ENCODE measurements at regions not wholly inside any gene's neighbourhood (a gene's known extent, or its start where the extent isn't known, plus 50 kb on each side); places are given as distances from the start of the nearest gene placed in this dataset.

DNA sequence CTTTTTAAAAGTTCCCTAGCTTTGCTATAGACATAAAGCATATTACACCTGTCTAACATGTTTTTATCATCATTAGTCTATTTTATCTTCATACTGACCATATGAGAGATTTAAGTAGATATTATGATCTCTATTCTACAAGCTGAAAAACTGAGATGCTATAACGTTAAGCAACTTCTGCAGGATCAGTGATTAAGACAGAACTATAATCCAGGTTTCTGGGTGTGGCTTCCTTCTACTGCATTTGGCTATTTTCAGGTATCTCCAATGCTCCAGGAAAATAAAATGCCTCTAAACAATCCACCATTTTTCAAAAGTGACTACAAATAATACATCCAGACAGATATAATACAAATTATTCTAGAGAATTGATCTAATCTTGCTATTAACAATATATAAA lies 53.4 kb downstream of the RGS2 start:
- TF ChIP-seq POLR2A (IDR thresholded peaks at IDR 0.05) (no peak), POLR2AphosphoS5 (IDR thresholded peaks at IDR 0.05) (no peak)
- Histone ChIP-seq H3K9me3 (no peaks in the 10 kb centered on the region), H3K27me3 (no peaks in the 10 kb centered on the region), H3K36me3 (no peaks in the 10 kb centered on the region), H3K27ac (no peak overlapping the region), H3K4me3 (no peak overlapping the region), H3K4me1 (no peaks in the 10 kb centered on the region)
- no peak for DNase-seq (ENCODE audit: low spot score in 2 of 2)
- intact Hi-C loops (cut with DNase I; ENCODE audit: low total_unique reads): no loop called here

DNA sequence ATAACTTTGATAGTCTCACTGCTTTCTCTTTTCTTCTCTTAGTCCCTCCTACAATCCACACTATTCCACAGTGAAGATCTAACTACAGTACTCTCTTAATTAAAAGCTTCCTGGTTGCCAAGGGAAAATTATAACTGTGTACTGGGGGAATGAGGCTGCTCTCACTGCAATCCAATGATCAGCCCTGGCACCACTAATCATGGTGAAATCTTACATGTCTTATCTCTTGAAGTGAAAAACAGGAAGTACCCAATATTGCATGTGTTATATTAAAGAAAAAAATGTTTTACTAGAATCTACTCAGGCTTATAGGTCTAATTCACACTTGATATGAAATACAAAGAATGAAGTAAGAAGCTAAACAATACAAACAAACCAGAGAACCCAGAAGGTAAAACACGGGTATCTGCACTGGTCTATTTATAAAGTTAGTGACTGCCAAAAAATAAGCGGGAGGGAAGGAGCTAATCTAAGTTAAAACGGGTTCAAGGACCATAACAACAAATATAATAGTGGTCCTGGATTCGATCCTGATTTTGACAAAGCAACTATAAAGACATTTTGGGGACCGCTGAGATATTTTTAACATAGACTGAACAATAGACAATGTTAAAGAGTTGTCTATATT lies 57.5 kb downstream of the RGS2 start:
- TF ChIP-seq, protein P1, sequence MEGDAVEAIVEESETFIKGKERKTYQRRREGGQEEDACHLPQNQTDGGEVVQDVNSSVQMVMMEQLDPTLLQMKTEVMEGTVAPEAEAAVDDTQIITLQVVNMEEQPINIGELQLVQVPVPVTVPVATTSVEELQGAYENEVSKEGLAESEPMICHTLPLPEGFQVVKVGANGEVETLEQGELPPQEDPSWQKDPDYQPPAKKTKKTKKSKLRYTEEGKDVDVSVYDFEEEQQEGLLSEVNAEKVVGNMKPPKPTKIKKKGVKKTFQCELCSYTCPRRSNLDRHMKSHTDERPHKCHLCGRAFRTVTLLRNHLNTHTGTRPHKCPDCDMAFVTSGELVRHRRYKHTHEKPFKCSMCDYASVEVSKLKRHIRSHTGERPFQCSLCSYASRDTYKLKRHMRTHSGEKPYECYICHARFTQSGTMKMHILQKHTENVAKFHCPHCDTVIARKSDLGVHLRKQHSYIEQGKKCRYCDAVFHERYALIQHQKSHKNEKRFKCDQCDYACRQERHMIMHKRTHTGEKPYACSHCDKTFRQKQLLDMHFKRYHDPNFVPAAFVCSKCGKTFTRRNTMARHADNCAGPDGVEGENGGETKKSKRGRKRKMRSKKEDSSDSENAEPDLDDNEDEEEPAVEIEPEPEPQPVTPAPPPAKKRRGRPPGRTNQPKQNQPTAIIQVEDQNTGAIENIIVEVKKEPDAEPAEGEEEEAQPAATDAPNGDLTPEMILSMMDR (IDR thresholded peaks at IDR 0.05): no peak
- TF ChIP-seq POLR2A (IDR thresholded peaks at IDR 0.05) (no peak), POLR2AphosphoS5 (IDR thresholded peaks at IDR 0.05) (no peak)
- no peaks in the 10 kb centered on the region for H3K4me1 ChIP-seq
- H3K4me3 ChIP-seq: no peak overlapping the region
- H3K36me3 ChIP-seq: no peaks in the 10 kb centered on the region
- DNase-seq (ENCODE audit: low spot score in 2 of 2): no peak
- H3K9me3 ChIP-seq: no peaks in the 10 kb centered on the region
- H3K27me3 ChIP-seq: no peaks in the 10 kb centered on the region
- no peak overlapping the region for H3K27ac ChIP-seq
- intact Hi-C loops (cut with DNase I; ENCODE audit: low total_unique reads): no loop called here

DNA sequence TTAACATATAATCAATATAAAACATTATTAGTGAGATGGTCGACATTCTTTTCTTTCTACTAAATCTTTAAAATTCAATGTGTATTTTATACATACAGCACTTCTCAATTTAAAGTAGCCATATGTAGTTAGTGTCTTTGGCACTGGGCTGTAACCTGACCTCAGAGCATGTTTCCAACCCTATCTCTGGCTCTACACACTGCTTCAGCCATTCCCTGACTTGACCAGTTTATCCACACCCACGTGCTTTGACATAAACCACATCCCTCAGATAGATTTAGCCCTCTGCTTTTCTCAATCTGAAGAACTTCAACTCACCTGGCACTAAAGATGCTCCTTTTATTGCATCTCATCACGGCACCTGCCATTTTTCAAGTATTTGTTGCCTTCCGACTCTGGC lies 58.3 kb downstream of the RGS2 start:
- no peaks in the 10 kb centered on the region for H3K4me1 ChIP-seq
- intact Hi-C loops (cut with DNase I; ENCODE audit: low total_unique reads): no loop called here
- H3K36me3 ChIP-seq: no peaks in the 10 kb centered on the region
- TF ChIP-seq, protein P1 (IDR thresholded peaks at IDR 0.05): no peak
- TF ChIP-seq POLR2AphosphoS5 (IDR thresholded peaks at IDR 0.05) (no peak), POLR2A (IDR thresholded peaks at IDR 0.05) (no peak)
- H3K27me3 ChIP-seq: no peaks in the 10 kb centered on the region
- no peak for DNase-seq (ENCODE audit: low spot score in 2 of 2)
- H3K27ac ChIP-seq: no peak overlapping the region
- H3K9me3 ChIP-seq: no peaks in the 10 kb centered on the region
- H3K4me3 ChIP-seq: no peak overlapping the region

DNA sequence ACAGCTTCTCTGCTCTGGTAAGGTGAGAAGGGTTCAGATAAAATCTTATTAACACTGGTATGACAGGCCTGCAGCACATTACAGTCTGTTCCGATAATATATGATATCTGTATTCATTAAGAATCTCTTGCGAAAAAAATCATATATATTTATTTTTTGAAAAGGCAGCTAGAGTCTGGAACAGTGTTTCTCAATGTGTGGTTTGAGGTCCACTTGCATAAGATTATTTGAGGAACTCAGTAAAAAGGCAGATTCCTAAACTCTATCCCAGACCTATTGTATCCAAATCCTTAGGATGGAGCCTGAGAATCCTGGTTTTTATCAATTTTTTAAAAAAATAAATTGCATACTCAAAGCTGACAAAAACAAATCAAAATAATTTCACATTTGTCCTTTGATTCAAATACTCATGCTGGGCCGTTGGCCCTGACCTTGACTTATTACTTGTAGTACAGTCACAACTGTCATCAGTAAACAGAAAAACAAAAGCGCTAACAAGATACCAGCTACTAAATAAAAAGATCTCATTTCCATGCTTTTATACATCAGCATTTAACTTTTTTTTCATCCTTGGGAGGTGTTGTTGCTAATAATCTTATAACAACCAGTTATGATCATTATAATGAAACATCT lies 60.6 kb downstream of the RGS2 start:
- Histone ChIP-seq H3K36me3 (no peaks in the 10 kb centered on the region), H3K27ac (no peak overlapping the region), H3K27me3 (no peaks in the 10 kb centered on the region), H3K4me1 (no peaks in the 10 kb centered on the region), H3K4me3 (no peak overlapping the region), H3K9me3 (no peaks in the 10 kb centered on the region)
- no peak for TF ChIP-seq POLR2A (IDR thresholded peaks at IDR 0.05)
- intact Hi-C loops (cut with DNase I; ENCODE audit: low total_unique reads): no loop called here
- no peak for DNase-seq (ENCODE audit: low spot score in 2 of 2)

DNA sequence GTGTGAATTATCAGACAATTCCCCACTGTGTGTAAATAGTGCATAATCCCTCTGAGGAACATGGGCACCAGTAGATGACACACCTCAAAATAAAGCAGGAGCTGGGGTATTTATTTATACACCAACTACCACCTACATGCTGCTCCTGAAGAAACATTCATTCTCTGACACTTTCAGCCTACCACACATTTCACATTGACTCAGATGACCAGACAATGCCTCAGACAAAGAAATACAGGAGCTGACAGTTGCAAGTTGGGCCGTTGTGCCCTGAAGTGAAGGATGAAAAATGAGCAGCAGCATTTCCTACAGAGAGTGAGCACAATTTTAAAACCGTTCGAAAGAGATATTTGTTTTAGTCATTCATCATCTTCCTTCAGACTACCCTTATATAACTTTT lies 63.2 kb downstream of the RGS2 start:
- Histone ChIP-seq H3K9me3 (no peaks in the 10 kb centered on the region), H3K27me3 (no peaks in the 10 kb centered on the region), H3K4me1 (no peaks in the 10 kb centered on the region), H3K4me3 (no peak overlapping the region), H3K36me3 (no peaks in the 10 kb centered on the region), H3K27ac (no peak overlapping the region)
- intact Hi-C loops (cut with DNase I; ENCODE audit: low total_unique reads): loop anchor here (5.0 kb wide), 1 partner anchor 610 kb away; no protein-coding TSS in a partner anchor
- TF ChIP-seq, protein P1 (IDR thresholded peaks at IDR 0.05): no peak
- no peak for TF ChIP-seq POLR2AphosphoS5 (IDR thresholded peaks at IDR 0.05)
- no peak for TF ChIP-seq POLR2A (IDR thresholded peaks at IDR 0.05)
- no peak for DNase-seq (ENCODE audit: low spot score in 2 of 2)

DNA sequence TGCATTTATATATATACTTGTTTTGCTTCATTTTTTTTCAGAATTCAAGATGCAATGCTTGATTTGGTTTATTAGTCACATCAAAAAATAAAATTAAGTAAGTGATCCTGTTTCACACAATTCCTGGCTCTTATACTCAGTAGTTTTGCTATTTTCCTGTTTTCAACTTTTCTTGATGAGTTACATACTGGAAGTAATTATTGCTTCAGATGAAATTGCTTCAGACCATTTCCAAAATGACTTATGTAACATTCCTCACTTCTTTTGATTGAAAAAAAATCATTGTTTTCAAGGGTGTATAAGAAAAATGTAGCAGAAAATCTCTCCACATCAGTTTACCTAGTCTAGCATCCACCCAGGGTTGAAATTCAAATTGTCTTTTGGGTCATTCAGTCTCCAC lies 65.0 kb downstream of the RGS2 start:
- Histone ChIP-seq H3K4me3 (no peak overlapping the region), H3K4me1 (no peaks in the 10 kb centered on the region), H3K27me3 (no peaks in the 10 kb centered on the region), H3K36me3 (no peaks in the 10 kb centered on the region), H3K9me3 (no peaks in the 10 kb centered on the region), H3K27ac (no peak overlapping the region)
- no peak for DNase-seq (ENCODE audit: low spot score in 2 of 2)
- intact Hi-C loops (cut with DNase I; ENCODE audit: low total_unique reads): loop anchor here (5.0 kb wide), 1 partner anchor 608 kb away; no protein-coding TSS in a partner anchor
- no peak for TF ChIP-seq POLR2A (IDR thresholded peaks at IDR 0.05)
- no peak for TF ChIP-seq POLR2AphosphoS5 (IDR thresholded peaks at IDR 0.05)
- TF ChIP-seq, protein P1 (IDR thresholded peaks at IDR 0.05): no peak

Measured in breast epithelium (tissue), 4 donors.